Kidney (tissue), 13 donors: ENCODE measurements at regions not wholly inside any gene's neighbourhood (a gene's known extent, or its start where the extent isn't known, plus 50 kb on each side); places are given as distances from the start of the nearest gene placed in this dataset.

Experiments used
- DNase-seq, 5 donors: peaks; one replicate each; pipeline ENCODE4 v3.0.0-alpha.2; 2013 to 2020
- FAIRE-seq: peaks from 2 replicates; lab custom pipeline; 2012; peaks lifted over from hg19 to GRCh38; lab: Jason Lieb, UNC
- H3K27ac ChIP-seq, 2 donors: one replicate each; pipeline ENCODE4 v1.7.0; 2013; ENCODE audit warnings: low read depth in 2 of 2, low read length in 2 of 2, inconsistent platforms in 1 of 2
- H3K27me3 ChIP-seq: one replicate; pipeline ENCODE4 v1.7.1; 2013; ENCODE audit warnings: low read length, inconsistent platforms; ENCODE audit not compliant: control insufficient read depth, insufficient read depth
- H3K36me3 ChIP-seq, 3 donors: one replicate each; pipeline versions ENCODE4 v1.7.0 to v1.7.1; 2013; ENCODE audit warnings: low read length in 3 of 3, control low read depth in 1 of 3, inconsistent platforms in 1 of 3; ENCODE audit not compliant: insufficient read depth in 3 of 3, control insufficient read depth in 2 of 3
- H3K4me1 ChIP-seq, 3 donors: one replicate each; pipeline versions ENCODE4 v1.7.0 to v1.7.1; 2013; ENCODE audit warnings: low read length in 3 of 3, inconsistent platforms in 1 of 3, low read depth in 1 of 3; ENCODE audit not compliant: control insufficient read depth in 2 of 3, insufficient read depth in 2 of 3
- H3K4me3 ChIP-seq, 3 donors: one replicate each; pipeline versions ENCODE4 v1.7.0 to v1.8.1; 2013; ENCODE audit warnings: low read length in 3 of 3, control low read depth in 1 of 3, inconsistent platforms in 1 of 3
- H3K9ac ChIP-seq, 3 donors: one replicate each; pipeline versions ENCODE4 v1.7.0 to v1.7.1; 2013; ENCODE audit warnings: low read length in 3 of 3, control low read depth in 1 of 3, inconsistent platforms in 1 of 3
- H3K9me3 ChIP-seq, 3 donors: one replicate each; pipeline versions ENCODE4 v1.7.0 to v1.7.1; 2013; ENCODE audit warnings: low read length in 3 of 3, control low read depth in 1 of 3, inconsistent platforms in 1 of 3; ENCODE audit not compliant: control insufficient read depth in 2 of 3, insufficient read depth in 1 of 3
- intact Hi-C: fragments of 100-400 bp; cut with DNase I; formaldehyde crosslinking; loops from one replicate; pipeline ENCODE4 v1.11.1; 2022
- TF ChIP-seq, protein P1 (sequence below): IDR thresholded peaks from 3 replicates; pipeline ENCODE4 v1.5.1; 2012; ENCODE audit warnings: mild to moderate bottlenecking, moderate library complexity, borderline replicate concordance; ENCODE audit not compliant: insufficient read depth; ENCODE audit errors: extremely low read depth
- donor health status: control.
- donor health status: control.
- donor health status: control.
- donor health status: control.
- donor health status: control.
- donor health status: DM: yes; HTN: yes; CAD: no.
- donor health status: Normal renal cell carcinoma (clear cell type).

DNA sequence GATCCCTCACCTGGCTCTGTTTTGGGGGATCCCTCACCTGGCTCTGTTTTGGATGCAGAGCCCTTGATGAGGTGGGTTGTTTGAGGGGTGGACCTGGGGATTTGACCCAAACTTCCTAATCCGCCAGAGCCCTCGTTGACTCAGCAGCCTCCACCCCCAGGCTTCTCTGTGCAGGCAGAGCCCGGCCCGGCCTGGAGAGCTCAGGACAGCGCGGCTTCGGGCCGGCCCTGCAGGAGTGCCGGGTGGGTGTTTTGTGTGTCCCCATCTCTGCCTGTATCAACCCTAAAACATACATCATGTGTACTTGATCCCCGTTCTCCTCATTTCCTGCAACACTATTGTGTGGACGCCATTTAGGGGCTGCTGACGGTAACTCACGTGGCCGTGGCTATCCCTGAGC lies 124.2 kb downstream of the SIK1 start:
- Histone ChIP-seq H3K4me3 (no peak overlapping the region), H3K27ac (no peak overlapping the region), H3K27me3 (no peaks in the 10 kb centered on the region), H3K4me1 (peaks cover 0 to 12% (median 11%) of the 10 kb centered on the region in 3 donors), H3K9ac (no peak overlapping the region), H3K36me3 (no peaks in the 10 kb centered on the region), H3K9me3 (no peaks in the 10 kb centered on the region)
- FAIRE-seq (no peak), DNase-seq (peak in 2 of 5 donors; percentile 25 to 51)
- intact Hi-C loops, result no loop called here
- TF ChIP-seq, protein P1, sequence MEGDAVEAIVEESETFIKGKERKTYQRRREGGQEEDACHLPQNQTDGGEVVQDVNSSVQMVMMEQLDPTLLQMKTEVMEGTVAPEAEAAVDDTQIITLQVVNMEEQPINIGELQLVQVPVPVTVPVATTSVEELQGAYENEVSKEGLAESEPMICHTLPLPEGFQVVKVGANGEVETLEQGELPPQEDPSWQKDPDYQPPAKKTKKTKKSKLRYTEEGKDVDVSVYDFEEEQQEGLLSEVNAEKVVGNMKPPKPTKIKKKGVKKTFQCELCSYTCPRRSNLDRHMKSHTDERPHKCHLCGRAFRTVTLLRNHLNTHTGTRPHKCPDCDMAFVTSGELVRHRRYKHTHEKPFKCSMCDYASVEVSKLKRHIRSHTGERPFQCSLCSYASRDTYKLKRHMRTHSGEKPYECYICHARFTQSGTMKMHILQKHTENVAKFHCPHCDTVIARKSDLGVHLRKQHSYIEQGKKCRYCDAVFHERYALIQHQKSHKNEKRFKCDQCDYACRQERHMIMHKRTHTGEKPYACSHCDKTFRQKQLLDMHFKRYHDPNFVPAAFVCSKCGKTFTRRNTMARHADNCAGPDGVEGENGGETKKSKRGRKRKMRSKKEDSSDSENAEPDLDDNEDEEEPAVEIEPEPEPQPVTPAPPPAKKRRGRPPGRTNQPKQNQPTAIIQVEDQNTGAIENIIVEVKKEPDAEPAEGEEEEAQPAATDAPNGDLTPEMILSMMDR, result no peak

DNA sequence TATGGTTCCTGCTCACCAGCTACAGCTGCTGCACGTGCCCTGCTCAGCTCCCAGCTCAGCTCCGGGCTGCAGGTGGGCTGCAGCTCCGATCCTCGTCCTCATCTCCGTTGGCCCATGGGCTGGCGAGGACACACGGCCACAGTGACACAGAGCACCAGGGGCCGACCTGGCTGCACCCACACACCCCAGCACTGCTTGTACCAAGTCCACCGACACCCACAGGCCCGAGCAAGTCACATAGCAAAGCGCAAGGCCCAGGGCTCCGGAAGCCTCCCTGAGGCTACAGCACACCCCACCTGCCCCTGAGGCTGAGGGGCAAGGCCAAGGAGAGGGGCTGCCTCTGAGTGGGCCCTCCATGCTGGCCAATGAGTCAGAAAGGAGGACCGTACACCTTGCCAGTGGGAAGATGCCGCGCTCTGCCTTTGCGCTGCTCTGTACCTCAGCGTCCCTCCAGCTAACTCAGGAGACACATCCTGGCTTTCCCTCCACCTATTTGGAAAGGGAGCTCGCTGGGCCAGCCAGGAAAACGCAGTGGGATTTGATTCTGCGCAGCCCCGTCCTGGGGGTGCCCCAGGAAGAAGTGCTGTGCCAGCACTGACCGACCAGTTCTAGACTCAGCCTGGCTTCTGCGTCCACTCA lies 124.8 kb downstream of the SIK1 start:
- TF ChIP-seq, protein P1, result no peak
- FAIRE-seq, result no peak
- DNase-seq, result peak in 1 of 5 donors; percentile 77
- intact Hi-C loops, result no loop called here
- H3K27me3 ChIP-seq, result no peaks in the 10 kb centered on the region
- peaks cover 0 to 12% (median 11%) of the 10 kb centered on the region in 3 donors for H3K4me1 ChIP-seq
- H3K4me3 ChIP-seq, result no peak overlapping the region
- H3K9ac ChIP-seq, result no peak overlapping the region
- no peak overlapping the region for H3K27ac ChIP-seq
- H3K36me3 ChIP-seq, result no peaks in the 10 kb centered on the region
- H3K9me3 ChIP-seq, result no peaks in the 10 kb centered on the region

DNA sequence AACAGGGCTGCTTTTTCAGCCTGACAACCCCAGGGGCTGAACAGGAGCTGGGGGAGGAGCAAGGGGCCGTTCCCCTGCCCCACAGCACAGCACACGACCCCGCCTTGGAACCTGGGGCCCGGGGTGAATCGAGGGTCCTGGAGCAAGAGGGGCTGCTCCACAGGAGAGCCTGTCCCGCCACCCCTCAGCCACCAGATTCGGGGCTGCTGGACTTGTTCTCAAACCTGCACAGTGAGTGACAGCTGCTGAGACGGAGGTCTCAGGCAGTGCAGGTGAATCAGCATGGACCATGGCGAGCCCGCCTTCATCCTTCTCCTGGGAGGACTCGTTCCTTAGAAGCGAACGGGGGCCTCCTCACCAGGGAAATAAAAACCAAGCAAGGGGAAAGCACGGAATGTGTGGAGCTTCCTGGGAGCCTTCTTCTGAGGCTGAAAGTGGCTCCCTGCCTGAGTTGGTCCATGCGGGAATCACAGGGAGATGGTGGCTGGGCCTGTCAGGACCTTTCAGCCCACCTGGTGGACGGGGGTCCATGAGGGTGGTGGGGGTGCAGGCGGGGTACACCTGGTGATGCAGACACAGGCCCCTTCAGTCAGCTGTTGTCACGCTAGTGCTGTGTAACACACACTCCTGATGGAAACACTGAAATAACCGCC lies 125.4 kb downstream of the SIK1 start:
- FAIRE-seq (no peak), DNase-seq (peak in 1 of 5 donors; percentile 72)
- Histone ChIP-seq H3K27me3 (no peaks in the 10 kb centered on the region), H3K9me3 (no peaks in the 10 kb centered on the region), H3K36me3 (no peaks in the 10 kb centered on the region), H3K9ac (no peak overlapping the region), H3K27ac (peak overlapping the region in 1 of 2 donors; percentile 71), H3K4me1 (peaks cover 0 to 12% (median 7%) of the 10 kb centered on the region in 3 donors), H3K4me3 (no peak overlapping the region)
- TF ChIP-seq, protein P1, result no peak
- intact Hi-C loops, result no loop called here
